GM21529 (cell line): ENCODE measurements at regions not wholly inside any gene's neighbourhood (a gene's known extent, or its start where the extent isn't known, plus 50 kb on each side); places are given as distances from the start of the nearest gene placed in this dataset.
"Not testable (repeated sequence)": the region's sequence is repeated elsewhere in the genome, so short reads cannot be mapped to it uniquely, and the experiment has no call there.

Experiments used
- ATAC-seq: cut with Tn5 transposase; IDR thresholded peaks from one replicate; pipeline ENCODE4 v1.9.1; 2021; ENCODE audit not compliant: unreplicated experiment

GRCh38 chr11:37282367-37282766, 684.3 kb upstream of the RAG2 start:
- no peak for ATAC-seq

- no peak for ATAC-seq
Measured at GRCh38 chr11:37280200-37280599, 682.2 kb upstream of the RAG2 start.

- ATAC-seq = no peak
Measured at GRCh38 chr11:37277896-37278465, 679.9 kb upstream of the RAG2 start.

- ATAC-seq = no peak
Measured at GRCh38 chr11:37264783-37265182, 666.7 kb upstream of the RAG2 start.

GRCh38 chr11:37264060-37264459, 666.0 kb upstream of the RAG2 start:
- no peak for ATAC-seq

- not testable (repeated sequence) for ATAC-seq
Measured at GRCh38 chr11:37263467-37263866, 665.4 kb upstream of the RAG2 start.

- ATAC-seq = no peak
Measured at GRCh38 chr11:37259734-37260133, 661.7 kb upstream of the RAG2 start.

GRCh38 chr11:37248145-37248544, 650.1 kb upstream of the RAG2 start:
- no peak for ATAC-seq

- ATAC-seq = not testable (repeated sequence)
Measured at GRCh38 chr11:37246092-37246491, 648.1 kb upstream of the RAG2 start.

GRCh38 chr11:37230865-37231264, 632.8 kb upstream of the RAG2 start:
- no peak for ATAC-seq

GRCh38 chr11:37223962-37224361, 625.9 kb upstream of the RAG2 start:
- no peak for ATAC-seq

GRCh38 chr11:37203006-37203405, 605.0 kb upstream of the RAG2 start:
- ATAC-seq = no peak

- no peak for ATAC-seq
Measured at GRCh38 chr11:37199082-37199481, 601.0 kb upstream of the RAG2 start.

GRCh38 chr11:37184326-37184725, 586.3 kb upstream of the RAG2 start:
- ATAC-seq = no peak

GRCh38 chr11:37182031-37182430, 584.0 kb upstream of the RAG2 start:
- no peak for ATAC-seq

GRCh38 chr11:37177721-37178120, 579.7 kb upstream of the RAG2 start:
- ATAC-seq = no peak

GRCh38 chr11:37171451-37171850, 573.4 kb upstream of the RAG2 start:
- no peak for ATAC-seq

GRCh38 chr11:37170311-37170710, 572.3 kb upstream of the RAG2 start:
- no peak for ATAC-seq

- ATAC-seq = not testable (repeated sequence)
Measured at GRCh38 chr11:37145434-37145833, 547.4 kb upstream of the RAG2 start.

- no peak for ATAC-seq
Measured at GRCh38 chr11:37142591-37142990, 544.6 kb upstream of the RAG2 start.

- ATAC-seq = no peak
Measured at GRCh38 chr11:37141707-37142106, 543.7 kb upstream of the RAG2 start.

- ATAC-seq = not testable (repeated sequence)
Measured at GRCh38 chr11:37135606-37136005, 537.6 kb upstream of the RAG2 start.

- ATAC-seq = no peak
Measured at GRCh38 chr11:37134637-37135036, 536.6 kb upstream of the RAG2 start.
